ENCODE measurements at regions not wholly inside any gene's neighbourhood (a gene's known extent, or its start where the extent isn't known, plus 50 kb on each side); places are given as distances from the start of the nearest gene placed in this dataset.
"Not testable (repeated sequence)": the region's sequence is repeated elsewhere in the genome, so short reads cannot be mapped to it uniquely, and the experiment has no call there.

DNA sequence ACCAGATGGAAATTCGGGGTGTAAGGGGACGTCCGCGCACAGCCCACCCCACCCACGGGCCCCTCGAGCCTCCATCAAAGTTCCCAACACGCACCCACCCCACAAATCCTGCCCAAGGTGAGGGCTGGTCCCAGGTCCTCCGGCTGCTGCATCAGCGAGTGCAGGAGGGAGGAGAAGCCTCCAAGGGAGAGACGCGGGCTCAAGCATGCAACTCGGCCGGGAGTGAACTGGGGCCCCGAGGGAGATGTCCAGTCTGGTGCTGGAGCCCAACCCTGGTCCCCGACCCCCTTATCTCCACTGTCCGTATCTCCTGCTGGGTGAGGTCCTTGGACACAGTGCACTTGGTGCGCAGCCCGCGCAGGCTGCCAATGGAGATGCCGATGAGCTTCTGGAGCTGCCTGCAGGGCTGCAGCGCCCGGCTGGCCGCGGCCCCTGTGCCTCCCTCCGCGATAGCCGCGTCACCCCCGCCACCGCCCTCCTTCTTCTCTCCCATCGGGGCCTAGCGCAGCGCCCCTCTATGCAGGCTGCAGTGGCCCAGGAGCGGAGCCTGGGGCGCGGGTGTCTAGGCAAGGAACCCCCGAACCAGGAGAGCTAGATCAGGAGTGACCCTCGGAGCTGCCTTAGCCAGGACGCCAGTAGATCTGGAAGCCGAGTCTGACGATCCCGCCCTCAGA is 489.2 kb downstream of the ZNF33B start:
- no peak overlapping the region for H3K4me3 ChIP-seq (ENCODE audit: low read depth, low read length)
- DNase-seq (ENCODE audit: low read depth, low spot score), result no peak
- CTCF ChIA-PET, result no interaction called here
- POLR2A ChIA-PET, result no interaction called here
- TF ChIP-seq, protein P1, sequence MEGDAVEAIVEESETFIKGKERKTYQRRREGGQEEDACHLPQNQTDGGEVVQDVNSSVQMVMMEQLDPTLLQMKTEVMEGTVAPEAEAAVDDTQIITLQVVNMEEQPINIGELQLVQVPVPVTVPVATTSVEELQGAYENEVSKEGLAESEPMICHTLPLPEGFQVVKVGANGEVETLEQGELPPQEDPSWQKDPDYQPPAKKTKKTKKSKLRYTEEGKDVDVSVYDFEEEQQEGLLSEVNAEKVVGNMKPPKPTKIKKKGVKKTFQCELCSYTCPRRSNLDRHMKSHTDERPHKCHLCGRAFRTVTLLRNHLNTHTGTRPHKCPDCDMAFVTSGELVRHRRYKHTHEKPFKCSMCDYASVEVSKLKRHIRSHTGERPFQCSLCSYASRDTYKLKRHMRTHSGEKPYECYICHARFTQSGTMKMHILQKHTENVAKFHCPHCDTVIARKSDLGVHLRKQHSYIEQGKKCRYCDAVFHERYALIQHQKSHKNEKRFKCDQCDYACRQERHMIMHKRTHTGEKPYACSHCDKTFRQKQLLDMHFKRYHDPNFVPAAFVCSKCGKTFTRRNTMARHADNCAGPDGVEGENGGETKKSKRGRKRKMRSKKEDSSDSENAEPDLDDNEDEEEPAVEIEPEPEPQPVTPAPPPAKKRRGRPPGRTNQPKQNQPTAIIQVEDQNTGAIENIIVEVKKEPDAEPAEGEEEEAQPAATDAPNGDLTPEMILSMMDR (IDR thresholded peaks at IDR 0.05; ENCODE audit: insufficient read depth, low read length, missing control alignments), result no peak

- H3K4me3 ChIP-seq (ENCODE audit: low read depth, low read length); POLR2A ChIA-PET; DNase-seq (ENCODE audit: low read depth, low spot score); CTCF ChIA-PET: not testable (repeated sequence)
These were observed 492.2 kb downstream of the ZNF33B start for GRCh38 chr10:42146165-42146564.

GRCh38 chr10:42138023-42138422 is 500.3 kb downstream of the ZNF33B start:
- CTCF ChIA-PET; POLR2A ChIA-PET; DNase-seq (ENCODE audit: low read depth, low spot score); H3K4me3 ChIP-seq (ENCODE audit: low read depth, low read length): not testable (repeated sequence)

GRCh38 chr10:42113158-42113450 is 525.3 kb downstream of the ZNF33B start:
- H3K4me3 ChIP-seq (ENCODE audit: low read depth, low read length), result no peak overlapping the region
- TF ChIP-seq, protein P1 (IDR thresholded peaks at IDR 0.05; ENCODE audit: insufficient read depth, low read length, missing control alignments), result no peak
- CTCF ChIA-PET, result no interaction called here
- no peak for DNase-seq (ENCODE audit: low read depth, low spot score)
- POLR2A ChIA-PET, result no interaction called here

DNA sequence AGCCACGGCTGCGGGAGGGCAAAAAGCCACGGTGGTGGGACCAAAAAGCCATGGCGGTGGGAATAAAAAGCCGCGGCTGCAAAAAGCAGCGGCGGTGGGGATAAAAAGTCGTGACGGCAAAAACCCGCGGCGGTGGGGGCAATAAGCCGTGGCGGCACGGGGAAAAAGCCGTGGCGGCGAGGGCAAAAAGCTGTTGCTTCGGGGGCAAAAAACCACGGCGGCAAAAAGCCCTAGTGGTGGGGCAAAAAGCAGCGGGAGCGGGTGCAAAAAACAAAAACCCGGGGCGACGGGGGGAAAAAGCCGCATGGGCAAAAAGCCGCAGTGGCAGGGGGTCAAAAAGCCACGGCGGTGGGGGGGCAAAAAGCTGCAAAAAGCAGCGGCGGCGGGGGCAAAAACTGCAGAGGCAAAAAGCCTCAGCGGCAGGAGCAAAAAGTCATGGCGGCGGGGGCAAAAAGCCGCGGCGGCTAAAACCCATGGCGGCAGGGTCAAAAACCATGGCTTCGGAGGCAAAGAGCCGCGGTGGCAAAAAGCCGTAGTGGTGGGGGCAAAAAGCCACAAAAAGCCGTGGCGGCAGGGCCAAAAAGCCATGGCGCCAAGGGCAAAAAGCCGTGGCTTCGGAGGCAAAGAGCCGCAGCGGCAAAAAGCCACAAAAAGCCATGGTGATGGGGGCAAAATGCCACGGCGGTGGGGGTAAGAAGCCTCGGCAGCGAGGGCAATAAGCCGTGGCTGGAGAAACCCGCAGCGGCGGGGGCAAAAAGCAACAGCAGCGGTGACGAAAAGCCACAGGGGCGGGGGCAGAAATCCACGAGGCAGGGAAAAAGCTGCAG is 525.8 kb downstream of the ZNF33B start:
- POLR2A ChIA-PET, result no interaction called here
- CTCF ChIA-PET, result no interaction called here
- TF ChIP-seq, protein P1 (IDR thresholded peaks at IDR 0.05; ENCODE audit: insufficient read depth, low read length, missing control alignments), result no peak
- no peak for DNase-seq (ENCODE audit: low read depth, low spot score)
- no peak overlapping the region for H3K4me3 ChIP-seq (ENCODE audit: low read depth, low read length)

GRCh38 chr10:42111661-42112330 is 526.6 kb downstream of the ZNF33B start:
- CTCF ChIA-PET, result no interaction called here
- DNase-seq (ENCODE audit: low read depth, low spot score), result no peak
- H3K4me3 ChIP-seq (ENCODE audit: low read depth, low read length), result no peak overlapping the region
- POLR2A ChIA-PET, result no interaction called here
- TF ChIP-seq, protein P1 (IDR thresholded peaks at IDR 0.05; ENCODE audit: insufficient read depth, low read length, missing control alignments), result no peak

DNA sequence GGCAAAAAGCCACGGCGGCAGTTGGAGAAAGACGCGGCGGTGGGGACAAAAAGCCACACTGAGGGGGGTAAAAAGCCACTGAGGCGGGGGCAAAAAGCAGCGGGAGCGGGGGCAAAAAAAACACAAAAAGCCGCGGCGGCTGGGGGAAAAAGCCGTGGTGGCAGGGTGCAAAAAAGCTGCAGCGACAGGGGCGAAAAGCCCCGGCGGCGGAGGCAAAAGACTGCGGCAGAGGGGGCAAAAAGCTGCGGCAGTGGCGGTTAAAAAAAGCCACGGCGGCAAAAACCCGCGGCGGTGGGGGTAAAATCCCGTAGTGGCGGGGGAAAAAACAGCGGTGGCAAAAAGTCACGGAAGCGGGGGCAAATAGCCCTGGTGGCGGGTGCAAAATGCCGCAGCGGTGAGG is 527.3 kb downstream of the ZNF33B start:
- CTCF ChIA-PET, result no interaction called here
- POLR2A ChIA-PET, result no interaction called here
- no peak overlapping the region for H3K4me3 ChIP-seq (ENCODE audit: low read depth, low read length)
- TF ChIP-seq, protein P1 (IDR thresholded peaks at IDR 0.05; ENCODE audit: insufficient read depth, low read length, missing control alignments), result no peak
- DNase-seq (ENCODE audit: low read depth, low spot score), result no peak
